GM12872 (cell line): ENCODE measurements at regions not wholly inside any gene's neighbourhood (a gene's known extent, or its start where the extent isn't known, plus 50 kb on each side); places are given as distances from the start of the nearest gene placed in this dataset.

Experiments used
- TF ChIP-seq, protein P1 (sequence below): IDR thresholded peaks from 3 replicates; pipeline ENCODE4 v1.5.1; 2011; ENCODE audit warnings: low read depth, mild to moderate bottlenecking, low read length, moderate library complexity; ENCODE audit not compliant: insufficient read depth

DNA sequence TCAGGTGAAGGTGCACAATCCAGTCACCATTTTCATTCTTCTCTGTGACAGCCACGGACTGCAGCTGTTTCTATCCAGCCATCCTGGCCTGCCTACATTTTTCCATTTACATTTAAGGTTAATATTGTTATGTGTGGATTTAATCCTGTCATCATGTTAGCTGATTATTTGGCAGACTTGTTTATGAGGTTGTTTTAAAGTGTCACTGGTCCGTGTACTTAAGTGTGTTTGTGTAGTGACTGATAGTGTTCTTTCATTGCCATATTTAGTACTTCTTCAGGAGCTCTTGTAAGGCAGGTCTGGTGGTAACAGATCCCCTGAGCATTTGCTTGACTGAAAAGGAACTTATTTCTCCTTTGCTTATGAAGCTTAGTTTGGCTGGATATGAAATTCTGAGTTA lies 364.2 kb downstream of the JRKL start:
- TF ChIP-seq, protein P1, sequence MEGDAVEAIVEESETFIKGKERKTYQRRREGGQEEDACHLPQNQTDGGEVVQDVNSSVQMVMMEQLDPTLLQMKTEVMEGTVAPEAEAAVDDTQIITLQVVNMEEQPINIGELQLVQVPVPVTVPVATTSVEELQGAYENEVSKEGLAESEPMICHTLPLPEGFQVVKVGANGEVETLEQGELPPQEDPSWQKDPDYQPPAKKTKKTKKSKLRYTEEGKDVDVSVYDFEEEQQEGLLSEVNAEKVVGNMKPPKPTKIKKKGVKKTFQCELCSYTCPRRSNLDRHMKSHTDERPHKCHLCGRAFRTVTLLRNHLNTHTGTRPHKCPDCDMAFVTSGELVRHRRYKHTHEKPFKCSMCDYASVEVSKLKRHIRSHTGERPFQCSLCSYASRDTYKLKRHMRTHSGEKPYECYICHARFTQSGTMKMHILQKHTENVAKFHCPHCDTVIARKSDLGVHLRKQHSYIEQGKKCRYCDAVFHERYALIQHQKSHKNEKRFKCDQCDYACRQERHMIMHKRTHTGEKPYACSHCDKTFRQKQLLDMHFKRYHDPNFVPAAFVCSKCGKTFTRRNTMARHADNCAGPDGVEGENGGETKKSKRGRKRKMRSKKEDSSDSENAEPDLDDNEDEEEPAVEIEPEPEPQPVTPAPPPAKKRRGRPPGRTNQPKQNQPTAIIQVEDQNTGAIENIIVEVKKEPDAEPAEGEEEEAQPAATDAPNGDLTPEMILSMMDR, result no peak

DNA sequence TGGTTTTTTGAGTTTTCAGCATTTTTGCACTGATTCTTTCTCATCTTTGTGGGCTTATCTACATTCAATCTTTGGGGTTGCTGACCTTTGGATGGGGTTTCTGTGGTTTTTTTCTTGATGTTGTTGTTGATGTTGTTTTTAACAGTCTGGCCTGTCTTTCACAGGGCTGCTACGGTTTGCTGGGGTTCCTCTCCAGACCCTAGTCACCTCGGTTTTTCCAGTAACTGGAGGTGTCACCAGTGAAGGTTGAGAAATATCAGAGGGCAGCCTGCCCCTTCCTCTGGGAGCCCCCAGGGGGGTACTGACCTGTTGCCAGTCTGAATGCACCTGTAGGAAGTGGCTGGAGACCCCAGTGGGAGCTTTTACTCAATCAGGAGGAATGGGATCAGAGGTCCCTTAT lies 365.4 kb downstream of the JRKL start:
- TF ChIP-seq, protein P1, result no peak

DNA sequence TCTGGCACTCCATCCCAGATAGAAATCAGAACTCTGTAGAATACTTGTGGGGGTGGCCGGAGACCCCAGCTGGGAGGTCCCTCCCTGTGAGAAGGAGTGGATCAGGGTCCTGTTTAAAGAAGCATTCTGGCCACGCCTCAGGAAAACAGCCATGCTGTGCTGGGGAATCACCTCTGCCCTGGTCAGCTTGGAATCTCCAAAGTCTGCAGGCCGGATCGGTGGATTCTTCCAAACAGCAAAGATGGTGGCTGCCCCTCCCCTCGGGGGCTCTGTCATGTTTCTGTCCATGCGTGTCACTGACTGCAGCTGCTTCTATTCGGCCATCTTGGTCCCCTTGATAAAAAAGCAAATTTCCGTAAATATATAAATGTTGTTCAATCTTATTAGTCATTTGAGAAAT lies 365.9 kb downstream of the JRKL start:
- TF ChIP-seq, protein P1, result no peak

DNA sequence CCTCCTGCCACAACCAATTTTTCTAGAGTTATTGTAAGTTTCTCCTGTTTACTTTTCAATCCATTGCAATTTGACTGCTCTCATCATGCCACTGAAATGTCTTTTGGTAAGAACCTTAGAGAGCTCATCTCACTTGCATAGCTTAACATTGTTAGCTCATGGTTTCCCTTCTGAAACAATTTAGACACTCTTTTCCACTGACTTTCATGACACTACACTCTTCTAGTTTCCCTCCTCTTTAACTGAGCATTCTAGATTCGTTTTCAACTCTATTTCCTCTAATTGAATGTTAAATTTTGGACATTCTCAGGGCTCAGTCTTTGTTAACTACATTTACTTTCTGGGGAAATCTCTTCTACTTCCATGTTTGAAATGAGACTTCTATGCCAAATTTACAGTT lies 369.1 kb downstream of the JRKL start:
- TF ChIP-seq, protein P1, result no peak

DNA sequence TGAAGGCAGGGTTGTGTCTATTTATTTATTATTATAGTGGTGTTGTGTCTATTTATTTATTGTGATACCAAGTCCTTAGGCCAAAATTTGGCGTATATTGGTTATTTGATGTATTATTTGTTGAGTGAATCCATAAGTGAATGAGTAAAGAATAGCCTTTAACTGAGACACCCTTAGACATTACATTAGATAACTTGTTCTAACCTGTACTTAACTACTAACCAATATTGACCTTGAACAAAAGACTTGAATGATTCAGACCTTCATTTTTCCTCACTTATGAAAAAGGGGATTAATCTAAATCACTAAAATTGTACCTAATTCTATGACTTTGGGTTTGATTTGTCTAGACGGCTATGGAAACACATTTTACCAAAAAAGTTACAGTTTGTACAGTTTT lies 370.5 kb downstream of the JRKL start:
- TF ChIP-seq, protein P1, result no peak

DNA sequence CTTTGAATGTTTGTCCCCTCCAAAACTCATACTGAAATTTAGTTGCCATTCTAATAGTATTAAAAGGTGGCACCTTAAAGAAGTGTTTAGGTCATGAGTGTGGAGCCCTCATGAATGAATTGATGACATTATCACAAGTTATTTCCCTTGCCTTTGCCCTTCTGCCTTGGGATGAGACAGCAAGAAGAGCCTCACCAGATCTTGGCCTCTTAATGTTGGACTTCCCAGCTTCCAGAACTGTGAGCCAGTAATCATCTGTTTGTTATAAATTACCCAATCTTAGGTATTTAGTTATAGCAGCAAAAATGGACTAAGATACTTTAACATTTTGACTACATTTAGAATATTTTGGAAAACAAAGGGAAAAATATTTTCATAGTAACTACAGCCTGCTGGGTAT lies 371.0 kb downstream of the JRKL start:
- TF ChIP-seq, protein P1, result no peak

DNA sequence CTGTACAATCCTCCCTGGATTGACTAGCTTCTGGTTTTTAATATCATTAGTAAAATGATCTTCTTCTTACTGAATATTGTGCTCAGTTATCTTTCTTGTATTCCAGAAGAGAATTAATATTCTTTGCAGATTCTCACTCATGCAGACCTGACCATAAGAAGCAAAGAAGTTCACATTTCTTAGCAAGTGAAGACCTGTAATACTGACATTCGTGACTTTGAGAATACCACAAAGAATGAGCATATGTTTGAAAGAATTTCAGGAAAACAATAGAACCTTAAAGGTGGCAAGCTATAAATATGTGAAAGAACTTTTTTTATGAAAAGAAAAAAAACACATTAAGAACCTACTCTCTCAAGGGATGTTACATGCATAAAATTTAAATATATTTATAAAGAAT lies 371.6 kb downstream of the JRKL start:
- TF ChIP-seq, protein P1, result no peak

DNA sequence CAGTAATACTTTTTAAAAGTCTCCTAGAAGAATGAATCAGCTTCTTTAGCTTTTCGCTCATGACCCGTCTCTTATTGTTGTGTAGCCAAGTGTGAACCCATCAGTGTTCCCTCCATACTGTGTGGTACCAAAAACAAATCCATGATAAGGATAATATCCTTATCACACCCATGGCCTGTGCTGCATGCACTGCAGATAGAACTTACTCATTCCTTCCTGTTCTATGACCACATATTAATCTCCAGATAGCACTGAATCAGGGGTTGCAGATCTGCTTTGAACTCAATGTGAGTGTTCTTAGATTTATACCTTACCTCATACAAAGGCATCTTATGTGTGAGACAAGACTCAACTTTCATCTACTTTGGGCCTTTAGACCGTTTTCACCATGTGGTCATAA lies 373.4 kb downstream of the JRKL start:
- TF ChIP-seq, protein P1, result no peak
